SK-N-SH (cell line): ENCODE measurements at regions not wholly inside any gene's neighbourhood (a gene's known extent, or its start where the extent isn't known, plus 50 kb on each side); places are given as distances from the start of the nearest gene placed in this dataset.
"Not testable (repeated sequence)": the region's sequence is repeated elsewhere in the genome, so short reads cannot be mapped to it uniquely, and the experiment has no call there.

ENCODE experiments used
- CTCF ChIA-PET: fragments of 300-600, 350-600 bp; formaldehyde crosslinking; extraction: SDS; loops from one replicate; lab custom pipeline; 2021; lab: Yijun Ruan, JAX
- POLR2A ChIA-PET: fragments of 350-600 bp; sonication (Branson Sonifier 250); formaldehyde crosslinking; extraction: SDS; loops from one replicate; lab custom pipeline; 2020; ENCODE audit warnings: antibody characterized with exemption, inconsistent platforms; lab: Yijun Ruan, JAX
- DNase-seq: peaks from one replicate; pipeline ENCODE4 v3.0.0; 2012
- H2AFZ ChIP-seq: fragments of 200-600 bp; sonication (generic); 2 replicates; pipeline ENCODE4 v1.8.1; 2016; ENCODE audit warnings: antibody characterized with exemption, mild to moderate bottlenecking, low read depth
- H3F3A ChIP-seq: fragments of 200-600 bp; sonication (generic); replicated peaks from 2 replicates; pipeline ENCODE3; 2016; ENCODE audit warnings: antibody characterized with exemption, mild to moderate bottlenecking; ENCODE audit not compliant: insufficient read depth
- H3K27ac ChIP-seq, 2 experiments: fragments of 200-500 bp in 1 of 2; fragments of 200-600 bp in 1 of 2; sonication (Bioruptor generic) in 1 of 2; sonication (generic), shearing (Covaris generic) in 1 of 2; 2 replicates each; pipeline versions ENCODE4 v1.5.1 to v1.6.1; 2014 to 2016; ENCODE audit warnings: low read depth in 2 of 2, inconsistent platforms in 1 of 2, low read length in 1 of 2, mild to moderate bottlenecking in 1 of 2, mixed read lengths in 1 of 2
- H3K27me3 ChIP-seq: fragments of 200-600 bp; sonication (generic), shearing (Covaris generic); 2 replicates; pipeline ENCODE4 v1.6.1; 2016; ENCODE audit warnings: mixed run types; ENCODE audit not compliant: insufficient read depth
- H3K36me3 ChIP-seq, 2 experiments: fragments of 200-500 bp in 1 of 2; fragments of 200-600 bp in 1 of 2; sonication (Bioruptor generic) in 1 of 2; sonication (generic) in 1 of 2; replicated peaks in 1 of 2; 2 replicates each; pipeline versions ENCODE3 to v1.5.1; 2014 to 2016; ENCODE audit warnings: low read length in 1 of 2, mild to moderate bottlenecking in 1 of 2; ENCODE audit not compliant: insufficient read depth in 2 of 2, control insufficient read depth in 1 of 2
- H3K4me1 ChIP-seq, 2 experiments: fragments of 200-500 bp in 1 of 2; fragments of 200-600 bp in 1 of 2; sonication (Bioruptor generic) in 1 of 2; sonication (generic), shearing (Covaris generic) in 1 of 2; 2 replicates each; pipeline versions ENCODE4 v1.5.1 to v1.6.1; 2014 to 2016; ENCODE audit warnings: low read depth in 1 of 2, low read length in 1 of 2, mixed run types in 1 of 2; ENCODE audit not compliant: insufficient read depth in 2 of 2, control insufficient read depth in 1 of 2
- H3K4me2 ChIP-seq: fragments of 200-600 bp; sonication (generic), shearing (Covaris generic); 2 replicates; pipeline ENCODE4 v1.6.1; 2017; ENCODE audit warnings: mixed run types
- H3K4me3 ChIP-seq, 2 experiments: fragments of 200-500 bp in 1 of 2; fragments of 200-600 bp in 1 of 2; sonication (Bioruptor generic) in 1 of 2; sonication (generic), shearing (Covaris generic) in 1 of 2; 2 replicates each; pipeline versions ENCODE4 v1.5.1 to v1.8.1; 2014 to 2016; ENCODE audit warnings: low read depth in 2 of 2, inconsistent platforms in 1 of 2, low read length in 1 of 2, mild to moderate bottlenecking in 1 of 2, mixed read lengths in 1 of 2, moderate library complexity in 1 of 2
- H3K79me2 ChIP-seq: fragments of 200-600 bp; sonication (generic); 2 replicates; pipeline ENCODE4 v1.8.1; 2017; ENCODE audit warnings: mild to moderate bottlenecking; ENCODE audit not compliant: insufficient read depth
- H3K9ac ChIP-seq: fragments of 200-600 bp; sonication (generic); 2 replicates; pipeline ENCODE4 v1.6.1; 2017; ENCODE audit warnings: mixed run types
- H3K9me2 ChIP-seq: fragments of 200-600 bp; sonication (generic); 2 replicates; pipeline ENCODE4 v1.6.1; 2017; ENCODE audit warnings: mixed run types
- H3K9me3 ChIP-seq: fragments of 200-600 bp; sonication (generic); 2 replicates; pipeline ENCODE4 v1.6.1; 2017; ENCODE audit warnings: mixed run types, mild to moderate bottlenecking, moderate library complexity
- H4K20me1 ChIP-seq: fragments of 200-600 bp; sonication (generic); 2 replicates; pipeline ENCODE4 v1.6.1; 2017; ENCODE audit warnings: mild to moderate bottlenecking, mixed run types; ENCODE audit not compliant: insufficient read depth
- GABPA ChIP-seq: IDR thresholded peaks from 2 replicates; pipeline ENCODE4 v1.4.0; 2012; ENCODE audit warnings: low read depth, mild to moderate bottlenecking
- MXI1 ChIP-seq: IDR thresholded peaks from 2 replicates; pipeline ENCODE4 v1.6.1; 2012; ENCODE audit warnings: mild to moderate bottlenecking, low read depth, low read length, improper control_type of control experiment
- RCOR1 ChIP-seq: fragments of 150-350 bp; IDR thresholded peaks from 2 replicates; pipeline ENCODE4 v1.6.1; 2017; ENCODE audit warnings: antibody characterized with exemption, low read length
- RXRA ChIP-seq: IDR thresholded peaks from 2 replicates; pipeline ENCODE4 v1.4.0; 2012; ENCODE audit warnings: low read depth, mild to moderate bottlenecking, borderline replicate concordance
- TAF1 ChIP-seq: IDR thresholded peaks from 2 replicates; pipeline ENCODE4 v1.6.1; 2012; ENCODE audit warnings: low read depth, mild to moderate bottlenecking, low read length, moderate library complexity, borderline replicate concordance
- YY1 ChIP-seq: IDR thresholded peaks from 2 replicates; pipeline ENCODE4 v1.4.0; 2012; ENCODE audit warnings: low read depth, mild to moderate bottlenecking
- WGBS: methylation state at CpG from one replicate; pipeline ENCODE4 v1.1.6; 2017; ENCODE audit warnings: low lambda C conversion rate; 5-methylcytosine and 5-hydroxymethylcytosine counted together
- TF ChIP-seq, protein P1 (sequence below): IDR thresholded peaks from 2 replicates; pipeline ENCODE4 v1.4.0; 2012; ENCODE audit warnings: low read depth, borderline replicate concordance
- TF ChIP-seq, protein P2 (sequence below): IDR thresholded peaks from 2 replicates; pipeline ENCODE4 v1.4.0; 2012; ENCODE audit warnings: low read depth

- DNase-seq = no peak
- 85% methylated on average over 2 of the region's 3 CpGs for WGBS
- CTCF ChIA-PET = interaction anchor here (1.1 kb wide), 1 partner anchor 9 kb away, joined by 3 read pairs; no protein-coding TSS in a partner anchor
- POLR2A ChIA-PET = no interaction called here
- Histone ChIP-seq H3F3A (no peaks in the 10 kb centered on the region), H3K27ac (no peak overlapping the region), H3K9ac (no peak overlapping the region), H3K4me2 (no peak overlapping the region), H4K20me1 (no peaks in the 10 kb centered on the region), H3K27me3 (no peaks in the 10 kb centered on the region), H3K36me3 (peaks cover 0 to 3% of the 10 kb centered on the region in 2 experiments)
- TF ChIP-seq GABPA = no peak
- TF ChIP-seq, protein P1, sequence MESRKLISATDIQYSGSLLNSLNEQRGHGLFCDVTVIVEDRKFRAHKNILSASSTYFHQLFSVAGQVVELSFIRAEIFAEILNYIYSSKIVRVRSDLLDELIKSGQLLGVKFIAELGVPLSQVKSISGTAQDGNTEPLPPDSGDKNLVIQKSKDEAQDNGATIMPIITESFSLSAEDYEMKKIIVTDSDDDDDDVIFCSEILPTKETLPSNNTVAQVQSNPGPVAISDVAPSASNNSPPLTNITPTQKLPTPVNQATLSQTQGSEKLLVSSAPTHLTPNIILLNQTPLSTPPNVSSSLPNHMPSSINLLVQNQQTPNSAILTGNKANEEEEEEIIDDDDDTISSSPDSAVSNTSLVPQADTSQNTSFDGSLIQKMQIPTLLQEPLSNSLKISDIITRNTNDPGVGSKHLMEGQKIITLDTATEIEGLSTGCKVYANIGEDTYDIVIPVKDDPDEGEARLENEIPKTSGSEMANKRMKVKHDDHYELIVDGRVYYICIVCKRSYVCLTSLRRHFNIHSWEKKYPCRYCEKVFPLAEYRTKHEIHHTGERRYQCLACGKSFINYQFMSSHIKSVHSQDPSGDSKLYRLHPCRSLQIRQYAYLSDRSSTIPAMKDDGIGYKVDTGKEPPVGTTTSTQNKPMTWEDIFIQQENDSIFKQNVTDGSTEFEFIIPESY = no peak
- TF ChIP-seq, protein P2, sequence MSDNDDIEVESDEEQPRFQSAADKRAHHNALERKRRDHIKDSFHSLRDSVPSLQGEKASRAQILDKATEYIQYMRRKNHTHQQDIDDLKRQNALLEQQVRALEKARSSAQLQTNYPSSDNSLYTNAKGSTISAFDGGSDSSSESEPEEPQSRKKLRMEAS = no peak
- no peak for TF ChIP-seq YY1
- TF ChIP-seq, all 33 proteins: peak for 0
- H3K4me1 ChIP-seq = peaks cover 0 to 2% of the 10 kb centered on the region in 2 experiments; a peak in 1 of 4 replicates
- no peaks in the 10 kb centered on the region for H3K9me2 ChIP-seq
- H3K4me3 ChIP-seq = no peak overlapping the region
- no peaks in the 10 kb centered on the region for H3K79me2 ChIP-seq
- 0 out of 2 replicates have a peak overlapping the region, but pooled peaks have one; percentile 56 for H2AFZ ChIP-seq
- H3K9me3 ChIP-seq = no peaks in the 10 kb centered on the region
Observed at GRCh38 chr2:67904566-67904965, 158.2 kb downstream of the C1D start.

DNA sequence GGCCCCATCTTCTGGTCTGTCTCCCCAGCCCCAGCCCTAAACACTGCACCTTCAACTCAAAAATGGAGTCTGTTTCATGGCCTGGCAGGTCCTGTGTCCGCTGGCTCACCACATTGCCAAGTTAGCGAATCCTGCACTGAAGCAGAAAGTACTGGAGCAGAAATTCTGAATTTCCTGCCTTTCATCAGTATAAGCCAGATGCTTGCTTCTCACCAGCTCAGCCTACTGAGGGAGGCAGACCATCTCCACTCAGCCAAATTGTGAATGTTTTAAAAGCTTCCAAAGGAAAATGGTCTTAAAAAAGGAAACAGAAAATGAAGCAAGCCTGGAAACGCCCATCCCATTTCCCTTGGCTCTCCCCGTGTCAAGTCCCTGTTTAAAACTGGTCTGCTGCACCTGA is 157.8 kb downstream of the C1D start:
- ChIA-PET POLR2A (no interaction called here), CTCF (interaction anchor here (1.1 kb wide), 1 partner anchor 9 kb away, joined by 3 read pairs; no protein-coding TSS in a partner anchor)
- H3K27ac ChIP-seq = no peak overlapping the region

GRCh38 chr2:67906547-67906946 is 156.3 kb downstream of the C1D start:
- H3K4me3 ChIP-seq, H3K27me3 ChIP-seq, H4K20me1 ChIP-seq, H3F3A ChIP-seq, H3K27ac ChIP-seq, H3K9me2 ChIP-seq, H2AFZ ChIP-seq, CTCF ChIA-PET, H3K4me2 ChIP-seq, H3K36me3 ChIP-seq, H3K79me2 ChIP-seq, POLR2A ChIA-PET, DNase-seq, H3K9ac ChIP-seq, H3K9me3 ChIP-seq, H3K4me1 ChIP-seq: not testable (repeated sequence)

More for the DNA sequence above, 157.8 kb downstream of the C1D start:
- no peak overlapping the region for H3K4me2 ChIP-seq
- peaks cover 0 to 3% of the 10 kb centered on the region in 2 experiments for H3K36me3 ChIP-seq
- no peaks in the 10 kb centered on the region for H3K27me3 ChIP-seq
- no peak for DNase-seq
- 0 out of 2 replicates have a peak overlapping the region, but pooled peaks have one; percentile 56 for H2AFZ ChIP-seq
- TF ChIP-seq RXRA (no peak), TAF1 (no peak), RCOR1 (no peak), MXI1 (no peak)
- TF ChIP-seq, protein P1 = no peak
- H4K20me1 ChIP-seq = no peaks in the 10 kb centered on the region
- H3K4me1 ChIP-seq = peaks cover 0 to 2% of the 10 kb centered on the region in 2 experiments; a peak in 1 of 4 replicates
- no peaks in the 10 kb centered on the region for H3F3A ChIP-seq
- H3K9ac ChIP-seq = no peak overlapping the region
- H3K9me3 ChIP-seq = no peaks in the 10 kb centered on the region
- WGBS = 84% methylated on average over 4 of the region's 4 CpGs
- H3K9me2 ChIP-seq = no peaks in the 10 kb centered on the region
- no peaks in the 10 kb centered on the region for H3K79me2 ChIP-seq
- no peak overlapping the region for H3K4me3 ChIP-seq
